Retina (tissue), 1 donor: ENCODE measurements at regions not wholly inside any gene's neighbourhood (a gene's known extent, or its start where the extent isn't known, plus 50 kb on each side); places are given as distances from the start of the nearest gene placed in this dataset.
A peak's percentile ranks its signal among the peaks of the same experiment; 100 is the strongest.
"Not testable (repeated sequence)": the region's sequence is repeated elsewhere in the genome, so short reads cannot be mapped to it uniquely, and the experiment has no call there.

Source experiments
- DNase-seq: peaks from one replicate; pipeline ENCODE4 v3.0.0-alpha.2; 2016

GRCh38 chr17:30711626-30712507 lies 112.6 kb downstream of the CRLF3 start:
- DNase-seq = not testable (repeated sequence)

GRCh38 chr17:30711176-30711575 lies 113.3 kb downstream of the CRLF3 start:
- not testable (repeated sequence) for DNase-seq

- DNase-seq = peak; percentile 58
Measured at GRCh38 chr17:30710276-30711088, 114.0 kb downstream of the CRLF3 start.

- peak; percentile 68 for DNase-seq
Measured at GRCh38 chr17:30709561-30710275, 114.8 kb downstream of the CRLF3 start.

- DNase-seq = not testable (repeated sequence)
Measured at GRCh38 chr17:30709096-30709495, 115.4 kb downstream of the CRLF3 start.

- peak; percentile 97 for DNase-seq
Measured at GRCh38 chr17:30708241-30709078, 116.0 kb downstream of the CRLF3 start.

GRCh38 chr17:30707724-30708240 lies 116.7 kb downstream of the CRLF3 start:
- not testable (repeated sequence) for DNase-seq

GRCh38 chr17:30706461-30707335 lies 117.8 kb downstream of the CRLF3 start:
- not testable (repeated sequence) for DNase-seq

GRCh38 chr17:30706004-30706403 lies 118.5 kb downstream of the CRLF3 start:
- peak; percentile 75 for DNase-seq

GRCh38 chr17:30701498-30701989 lies 122.9 kb downstream of the CRLF3 start:
- DNase-seq = no peak

GRCh38 chr17:30700833-30701232 lies 123.7 kb downstream of the CRLF3 start:
- not testable (repeated sequence) for DNase-seq

GRCh38 chr17:30697619-30698460 lies 126.7 kb downstream of the CRLF3 start:
- DNase-seq = peak; percentile 87

- no peak for DNase-seq
Measured at GRCh38 chr17:30696234-30696633, 128.3 kb downstream of the CRLF3 start.

- not testable (repeated sequence) for DNase-seq
Measured at GRCh38 chr17:30695265-30695811, 129.2 kb downstream of the CRLF3 start.

GRCh38 chr17:30693772-30694171 lies 130.7 kb downstream of the CRLF3 start:
- DNase-seq = peak; percentile 54

- not testable (repeated sequence) for DNase-seq
Measured at GRCh38 chr17:30689266-30690000, 135.1 kb downstream of the CRLF3 start.

- DNase-seq = not testable (repeated sequence)
Measured at GRCh38 chr17:30686538-30687479, 137.7 kb downstream of the CRLF3 start.
